ENCODE measurements at regions not wholly inside any gene's neighbourhood (a gene's known extent, or its start where the extent isn't known, plus 50 kb on each side); places are given as distances from the start of the nearest gene placed in this dataset.
A peak's percentile ranks its signal among the peaks of the same experiment; 100 is the strongest.
"Not testable (repeated sequence)": the region's sequence is repeated elsewhere in the genome, so short reads cannot be mapped to it uniquely, and the experiment has no call there.

- DNase-seq: peak; percentile 74
- H3K4me3 Mint-ChIP-seq: peak overlapping the region; percentile 76
- peaks cover 7% of the 10 kb centered on the region for H3K4me1 Mint-ChIP-seq
- CTCF ChIA-PET: no interaction called here
- no peaks in the 10 kb centered on the region for H3K27me3 Mint-ChIP-seq
- H3K27ac Mint-ChIP-seq: peak overlapping the region; percentile 94
- H3K9me3 Mint-ChIP-seq: peaks cover 24% of the 10 kb centered on the region
- H3K36me3 Mint-ChIP-seq: peaks cover 4% of the 10 kb centered on the region
Observed at GRCh38 chr15:24772686-24773373, 97.3 kb downstream of the NPAP1 start.

DNA sequence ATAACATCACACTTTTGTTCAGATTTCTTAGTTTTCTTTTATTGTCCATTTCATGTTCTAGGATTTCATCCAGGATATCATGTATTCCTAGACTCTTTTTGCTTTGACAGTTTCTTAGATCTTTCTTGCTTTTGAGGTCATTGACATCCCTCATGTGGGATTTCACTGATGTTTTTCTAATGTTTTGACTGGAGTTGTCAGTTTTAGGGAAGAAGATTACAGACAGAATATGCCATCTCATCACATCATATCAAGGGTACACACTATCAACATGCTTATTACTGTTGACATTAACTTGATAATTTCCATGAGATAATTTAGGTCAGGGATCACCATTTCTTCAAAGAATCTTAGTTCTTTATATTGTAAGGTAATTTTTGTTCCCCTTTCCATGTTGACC is 101.7 kb downstream of the NPAP1 start:
- peaks cover 4% of the 10 kb centered on the region for H3K36me3 Mint-ChIP-seq
- CTCF ChIA-PET: no interaction called here

DNA sequence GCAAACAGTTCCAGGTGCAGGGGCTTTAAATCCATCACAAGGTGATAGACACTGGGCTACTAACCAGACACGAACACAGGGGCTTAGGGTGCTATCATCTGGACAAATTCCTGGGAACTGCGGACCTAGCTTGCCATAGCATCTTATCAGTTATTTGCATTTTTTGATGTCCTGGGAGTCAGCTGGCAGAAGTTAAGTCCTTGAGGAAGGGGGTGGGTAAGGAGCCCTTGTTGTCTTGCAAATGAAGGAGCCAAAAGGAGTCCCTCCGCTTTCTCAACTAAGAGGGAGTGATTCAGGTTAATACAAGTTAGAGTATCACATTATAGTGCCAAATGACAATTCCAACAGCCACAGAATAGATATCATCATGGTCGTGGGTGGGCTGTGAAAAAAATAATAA is 108.9 kb downstream of the NPAP1 start:
- Mint-ChIP-seq H3K36me3 (no peaks in the 10 kb centered on the region), H3K27ac (no peak overlapping the region), H3K4me3 (no peak overlapping the region), H3K27me3 (no peaks in the 10 kb centered on the region), H3K9me3 (peaks cover 12% of the 10 kb centered on the region), H3K4me1 (no peaks in the 10 kb centered on the region)
- no peak for DNase-seq
- CTCF ChIA-PET: no interaction called here

More for the DNA sequence above, 101.7 kb downstream of the NPAP1 start:
- Mint-ChIP-seq H3K4me3 (no peak overlapping the region), H3K27ac (no peak overlapping the region), H3K27me3 (no peaks in the 10 kb centered on the region), H3K9me3 (peaks cover 26% of the 10 kb centered on the region), H3K4me1 (peaks cover 7% of the 10 kb centered on the region)
- DNase-seq: no peak

DNA sequence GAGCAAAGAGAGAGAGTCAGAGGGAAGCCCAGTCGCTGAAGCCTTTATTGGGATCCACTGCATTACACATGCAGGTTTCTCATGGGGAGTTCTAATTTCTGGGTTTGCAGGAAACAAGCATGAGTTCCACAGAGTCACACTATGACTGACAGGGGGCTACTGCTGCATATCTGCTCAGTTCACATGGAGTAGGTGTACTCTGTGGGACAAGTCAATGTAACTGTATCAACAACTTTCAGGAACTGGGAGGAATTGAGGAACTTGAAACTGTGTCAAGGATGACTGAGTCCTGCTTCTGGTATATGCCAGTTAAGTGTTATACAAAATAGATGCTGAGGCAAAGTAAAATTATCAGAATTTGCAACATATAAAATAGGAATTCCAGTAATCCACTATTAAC is 110.8 kb downstream of the NPAP1 start:
- H3K9me3 Mint-ChIP-seq: peaks cover 19% of the 10 kb centered on the region
- H3K4me3 Mint-ChIP-seq: no peak overlapping the region
- no peak for DNase-seq
- CTCF ChIA-PET: no interaction called here
- H3K27me3 Mint-ChIP-seq: no peaks in the 10 kb centered on the region
- H3K4me1 Mint-ChIP-seq: no peaks in the 10 kb centered on the region
- H3K36me3 Mint-ChIP-seq: no peaks in the 10 kb centered on the region
- no peak overlapping the region for H3K27ac Mint-ChIP-seq

DNA sequence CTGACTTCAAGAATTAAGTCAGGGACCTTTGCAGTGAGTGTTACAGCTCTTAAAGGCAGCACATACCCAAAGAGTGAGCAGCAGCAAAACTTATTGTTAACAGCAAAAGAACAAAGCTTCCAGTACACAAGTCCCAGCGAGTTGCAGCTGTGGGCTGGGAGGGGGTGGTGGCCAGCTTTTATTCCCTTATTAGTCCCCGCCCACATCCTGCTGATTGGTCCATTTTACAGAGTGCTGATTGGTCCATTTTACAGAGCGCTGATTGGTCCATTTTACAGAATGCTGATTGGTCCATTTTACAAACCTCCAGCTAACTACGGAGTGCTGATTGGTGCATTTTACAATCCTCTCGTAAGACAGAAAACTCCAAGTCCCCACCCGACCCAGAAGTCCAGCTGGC is 127.0 kb downstream of the NPAP1 start:
- H3K4me3 Mint-ChIP-seq, H3K27ac Mint-ChIP-seq, CTCF ChIA-PET, DNase-seq, H3K36me3 Mint-ChIP-seq, H3K4me1 Mint-ChIP-seq, H3K27me3 Mint-ChIP-seq: not testable (repeated sequence)
- H3K9me3 Mint-ChIP-seq: peaks cover 32% of the 10 kb centered on the region

DNA sequence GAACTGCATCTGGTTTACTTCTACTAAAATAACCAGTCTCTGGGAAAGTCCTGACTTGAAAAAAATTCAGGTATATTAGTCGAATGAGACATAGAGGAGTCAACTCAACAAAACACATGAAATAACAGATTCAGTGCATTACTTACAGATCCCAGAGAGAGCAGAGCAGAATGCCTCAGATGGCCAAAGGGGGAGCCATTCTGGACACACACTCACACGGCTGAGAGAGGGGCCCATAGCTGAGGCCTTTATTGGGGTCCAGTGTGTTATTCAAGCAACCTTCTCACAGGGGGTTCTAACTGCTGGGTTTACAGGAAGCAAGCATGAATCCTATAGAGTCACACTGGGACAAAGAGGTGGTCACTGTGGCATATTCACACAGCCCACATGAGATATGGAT is 135.1 kb upstream of the SNRPN start:
- peaks cover 25% of the 10 kb centered on the region for H3K9me3 Mint-ChIP-seq

DNA sequence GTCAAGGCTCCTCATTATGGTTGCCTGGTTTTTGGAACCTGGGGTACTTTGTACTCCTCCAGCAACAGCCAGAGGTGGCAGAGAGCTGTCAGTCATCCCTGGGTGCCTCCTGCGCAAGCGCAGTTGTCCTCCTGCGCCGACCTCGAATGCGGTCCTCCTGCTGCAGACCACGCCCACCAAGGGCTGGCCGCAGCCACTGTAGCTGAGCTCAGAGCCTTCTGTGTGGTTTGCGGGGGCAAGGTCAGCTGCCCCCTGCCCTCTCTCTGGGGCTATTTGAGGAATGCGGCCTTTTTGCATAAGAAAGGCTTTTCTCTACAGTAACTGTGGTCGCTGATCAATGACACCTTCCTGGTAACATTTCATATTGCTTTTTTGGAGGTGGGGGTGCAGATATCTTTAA is 131.3 kb upstream of the SNRPN start:
- Mint-ChIP-seq H3K36me3 (no peaks in the 10 kb centered on the region), H3K4me1 (no peaks in the 10 kb centered on the region), H3K4me3 (no peak overlapping the region), H3K27ac (no peak overlapping the region), H3K27me3 (no peaks in the 10 kb centered on the region), H3K9me3 (peaks cover 26% of the 10 kb centered on the region)
- no peak for DNase-seq
- CTCF ChIA-PET: no interaction called here

More for the DNA sequence above, 135.1 kb upstream of the SNRPN start:
- CTCF ChIA-PET: no interaction called here
- Mint-ChIP-seq H3K36me3 (no peaks in the 10 kb centered on the region), H3K27ac (no peak overlapping the region), H3K27me3 (no peaks in the 10 kb centered on the region), H3K4me1 (no peaks in the 10 kb centered on the region), H3K4me3 (no peak overlapping the region)
- no peak for DNase-seq

DNA sequence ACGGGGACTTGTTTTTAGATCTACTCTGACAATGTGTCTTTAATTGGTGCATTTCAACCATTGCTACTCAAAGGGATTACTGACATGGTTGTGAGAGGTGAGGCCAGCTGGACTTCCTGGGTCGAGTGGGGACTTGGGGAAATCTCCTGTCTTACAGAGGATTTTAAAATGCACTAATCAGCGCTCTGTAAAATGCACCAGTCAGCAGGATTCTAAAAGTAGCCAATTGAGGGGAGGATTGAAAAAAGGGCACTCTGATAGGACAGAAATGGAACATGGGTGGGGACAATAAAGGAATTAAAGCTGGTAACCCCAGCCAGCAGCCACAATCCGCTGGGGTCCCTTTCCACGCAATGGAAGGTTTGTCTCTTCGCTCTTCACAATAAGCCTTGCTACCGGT is 122.5 kb upstream of the SNRPN start:
- H3K27me3 Mint-ChIP-seq: no peaks in the 10 kb centered on the region
- H3K9me3 Mint-ChIP-seq: peaks cover 38% of the 10 kb centered on the region
- H3K4me1 Mint-ChIP-seq: no peaks in the 10 kb centered on the region
- no peaks in the 10 kb centered on the region for H3K36me3 Mint-ChIP-seq
- CTCF ChIA-PET: no interaction called here
- H3K4me3 Mint-ChIP-seq: no peak overlapping the region
- DNase-seq: no peak
- no peak overlapping the region for H3K27ac Mint-ChIP-seq

GRCh38 chr15:24835301-24835700 is 119.5 kb upstream of the SNRPN start:
- H3K27me3 Mint-ChIP-seq: no peaks in the 10 kb centered on the region
- CTCF ChIA-PET: no interaction called here
- no peak overlapping the region for H3K27ac Mint-ChIP-seq
- no peak for DNase-seq
- peaks cover 26% of the 10 kb centered on the region for H3K9me3 Mint-ChIP-seq
- H3K4me1 Mint-ChIP-seq: no peaks in the 10 kb centered on the region
- no peak overlapping the region for H3K4me3 Mint-ChIP-seq
- no peaks in the 10 kb centered on the region for H3K36me3 Mint-ChIP-seq

GRCh38 chr15:24848050-24848449 is 106.7 kb upstream of the SNRPN start:
- Mint-ChIP-seq H3K4me1 (no peaks in the 10 kb centered on the region), H3K36me3 (peaks cover 2% of the 10 kb centered on the region), H3K27ac (no peak overlapping the region), H3K9me3 (peaks cover 20% of the 10 kb centered on the region), H3K27me3 (no peaks in the 10 kb centered on the region), H3K4me3 (no peak overlapping the region)
- DNase-seq: peak; percentile 26
- CTCF ChIA-PET: no interaction called here

DNA sequence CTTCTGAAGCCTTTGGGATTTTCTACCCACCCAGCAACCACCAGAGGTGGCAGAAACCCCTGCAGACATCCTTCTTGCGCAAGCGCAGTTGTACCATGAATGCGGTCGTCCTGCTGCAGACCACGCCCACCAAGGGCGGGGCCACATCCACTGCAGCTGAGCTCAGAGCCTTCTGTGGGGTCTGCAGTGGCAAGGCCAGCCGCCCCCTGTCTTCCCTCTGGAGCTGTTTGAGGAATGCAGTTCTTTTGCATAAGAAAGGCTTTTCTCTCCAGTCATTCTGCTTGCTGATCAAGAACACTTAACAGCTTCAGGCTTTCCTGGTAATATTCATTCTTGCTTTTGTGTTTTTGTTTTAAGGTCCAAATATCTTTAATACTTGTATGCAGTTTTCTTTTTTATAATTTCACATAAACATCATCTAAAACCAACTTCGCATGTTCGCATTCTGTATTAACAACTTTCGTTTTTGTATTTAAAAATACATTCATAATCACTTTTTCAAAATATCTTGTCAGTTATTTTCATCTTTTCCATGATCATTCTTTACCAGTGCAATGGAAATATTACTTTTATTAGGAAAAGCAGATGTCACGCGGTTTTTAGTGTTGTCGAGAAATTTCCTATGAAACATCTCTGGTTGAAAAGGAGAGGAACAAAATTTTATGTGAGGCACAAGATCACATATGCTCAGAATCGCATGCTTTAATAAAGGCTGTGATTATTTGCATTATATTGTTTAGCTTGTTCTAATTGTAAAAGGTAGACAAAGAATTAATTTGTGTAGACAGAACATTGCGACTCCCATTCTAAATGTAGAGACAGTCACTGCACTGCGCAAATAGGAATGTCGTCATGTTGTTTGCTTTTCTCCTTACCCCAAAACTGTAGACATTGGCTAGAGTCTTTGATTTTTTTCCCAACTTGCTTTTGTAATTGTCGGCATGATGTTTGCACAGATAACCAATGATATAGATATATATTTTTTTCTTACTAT is 98.1 kb upstream of the SNRPN start:
- Mint-ChIP-seq H3K36me3 (no peaks in the 10 kb centered on the region), H3K27me3 (no peaks in the 10 kb centered on the region), H3K4me3 (no peak overlapping the region), H3K27ac (no peak overlapping the region), H3K4me1 (no peaks in the 10 kb centered on the region), H3K9me3 (peaks cover 17% of the 10 kb centered on the region)
- CTCF ChIA-PET: no interaction called here
- DNase-seq: no peak

DNA sequence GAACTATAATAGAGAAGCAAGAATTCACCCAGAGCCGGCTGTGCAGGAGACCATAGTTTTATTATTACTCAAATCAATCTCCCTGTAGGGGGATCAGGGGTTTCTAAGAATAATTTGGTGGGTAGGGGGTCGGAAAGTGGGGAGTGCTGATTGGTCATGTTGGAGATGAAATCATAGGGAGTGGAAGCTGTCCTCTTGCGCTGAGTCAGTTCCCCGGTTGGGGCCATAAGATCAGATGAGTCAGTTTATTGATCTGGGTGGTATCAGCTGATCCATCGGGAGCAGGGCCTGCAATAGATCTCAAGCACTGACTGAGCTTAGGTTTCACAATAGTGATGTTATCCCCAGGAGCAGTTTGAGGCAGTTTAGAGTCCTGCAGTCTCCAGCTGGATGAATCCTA is 97.0 kb upstream of the SNRPN start:
- H3K27me3 Mint-ChIP-seq: no peaks in the 10 kb centered on the region
- no peak for DNase-seq
- H3K4me3 Mint-ChIP-seq: no peak overlapping the region
- no peak overlapping the region for H3K27ac Mint-ChIP-seq
- H3K9me3 Mint-ChIP-seq: peaks cover 17% of the 10 kb centered on the region
- no peaks in the 10 kb centered on the region for H3K4me1 Mint-ChIP-seq
- CTCF ChIA-PET: no interaction called here
- H3K36me3 Mint-ChIP-seq: no peaks in the 10 kb centered on the region

DNA sequence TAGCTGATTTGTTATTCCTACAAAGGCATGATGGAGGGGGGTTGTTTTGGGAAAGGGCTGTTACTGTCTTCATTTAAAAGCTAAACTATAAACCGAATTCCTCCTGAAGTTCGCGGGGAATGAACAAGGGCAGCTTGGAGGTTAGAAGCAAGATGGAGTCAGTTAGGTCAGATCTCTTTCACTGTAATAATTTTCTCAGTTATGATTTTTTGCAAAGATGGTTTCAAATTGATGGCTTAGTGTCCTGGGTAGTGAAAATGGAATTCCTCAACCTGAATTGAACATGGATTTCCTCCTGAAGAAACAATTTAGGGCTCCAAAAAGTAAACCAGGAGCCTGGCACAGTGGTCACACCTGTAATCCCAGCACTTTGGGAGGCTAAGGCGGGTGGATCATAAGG is 96.6 kb upstream of the SNRPN start:
- H3K36me3 Mint-ChIP-seq, H3K27me3 Mint-ChIP-seq, CTCF ChIA-PET, H3K27ac Mint-ChIP-seq, H3K4me3 Mint-ChIP-seq, DNase-seq, H3K4me1 Mint-ChIP-seq: not testable (repeated sequence)
- peaks cover 18% of the 10 kb centered on the region for H3K9me3 Mint-ChIP-seq

GRCh38 chr15:24858737-24859601 is 95.8 kb upstream of the SNRPN start:
- Mint-ChIP-seq H3K4me3 (no peak overlapping the region), H3K9me3 (peaks cover 16% of the 10 kb centered on the region)

More at GRCh38 chr15:24858737-24859601, 95.8 kb upstream of the SNRPN start:
- Mint-ChIP-seq H3K36me3 (no peaks in the 10 kb centered on the region), H3K27me3 (no peaks in the 10 kb centered on the region), H3K27ac (no peak overlapping the region), H3K4me1 (no peaks in the 10 kb centered on the region)
- DNase-seq: no peak
- CTCF ChIA-PET: no interaction called here
